Activated T-cell treated with anti-CD3 and anti-CD28 coated beads, Interleukin-2, amount 50 U/mL, for 72 hours (primary cell): ENCODE measurements at regions not wholly inside any gene's neighbourhood (a gene's known extent, or its start where the extent isn't known, plus 50 kb on each side); places are given as distances from the start of the nearest gene placed in this dataset.

Source experiments
- ATAC-seq, 2 donors: fragments of 150-1000 bp; cut with Tn5 transposase; replicated peaks in 1 of 2; 2 replicates each; pipeline ENCODE4 v1.10.0; 2021; ENCODE audit warnings: moderate library complexity in 2 of 2, mild to moderate bottlenecking in 1 of 2
- DNase-seq, 2 donors: peaks; one replicate each; pipeline ENCODE4 v3.0.0; 2021 to 2022; ENCODE audit warnings: mixed read lengths in 1 of 2
- H3K27ac Mint-ChIP-seq: one replicate; pipeline ENCODE4 v1.8.0; 2022; ENCODE audit warnings: mild to moderate bottlenecking, moderate library complexity, mixed read lengths
- H3K27me3 Mint-ChIP-seq: one replicate; pipeline ENCODE4 v1.8.0; 2022; ENCODE audit warnings: low read depth, mixed read lengths
- H3K36me3 Mint-ChIP-seq, 2 donors: one replicate each; pipeline ENCODE4 v1.8.0; 2022; ENCODE audit warnings: mixed read lengths in 2 of 2, mild to moderate bottlenecking in 1 of 2; ENCODE audit not compliant: insufficient read depth in 2 of 2
- H3K4me1 Mint-ChIP-seq: one replicate; pipeline ENCODE4 v1.8.0; 2022; ENCODE audit warnings: low read depth, mixed read lengths
- H3K4me3 Mint-ChIP-seq, 2 donors: one replicate each; pipeline ENCODE4 v1.8.0; 2022; ENCODE audit warnings: mild to moderate bottlenecking in 2 of 2, mixed read lengths in 2 of 2, moderate library complexity in 2 of 2
- H3K9me3 Mint-ChIP-seq, 2 donors: one replicate each; pipeline ENCODE4 v1.8.0; 2022; ENCODE audit warnings: mixed read lengths in 2 of 2

DNA sequence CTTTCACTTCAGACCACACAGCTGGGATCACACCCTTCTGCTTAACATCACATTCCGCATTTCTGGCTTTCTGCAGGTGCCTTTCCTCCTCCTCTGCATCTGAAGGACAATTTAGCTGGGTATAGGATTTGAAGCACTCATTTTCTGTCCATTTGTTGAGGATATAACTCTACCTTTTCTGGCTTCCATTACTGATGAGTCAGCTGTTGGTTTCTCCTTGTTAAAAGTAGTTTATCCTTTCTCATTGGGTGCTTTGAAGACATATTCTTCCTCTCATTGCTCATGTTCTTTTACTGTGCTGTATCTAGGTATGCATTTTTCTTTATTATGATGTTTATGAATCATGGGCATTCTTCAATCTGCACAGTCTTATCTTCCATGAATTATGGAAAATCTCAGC, 199.3 kb upstream of the SOX1 start:
- Mint-ChIP-seq H3K9me3 (peaks cover 0 to 3% of the 10 kb centered on the region in 2 donors), H3K27ac (no peak overlapping the region), H3K4me1 (no peaks in the 10 kb centered on the region), H3K36me3 (no peaks in the 10 kb centered on the region), H3K27me3 (no peaks in the 10 kb centered on the region), H3K4me3 (no peak overlapping the region)
- DNase-seq (no peak), ATAC-seq (no peak)

DNA sequence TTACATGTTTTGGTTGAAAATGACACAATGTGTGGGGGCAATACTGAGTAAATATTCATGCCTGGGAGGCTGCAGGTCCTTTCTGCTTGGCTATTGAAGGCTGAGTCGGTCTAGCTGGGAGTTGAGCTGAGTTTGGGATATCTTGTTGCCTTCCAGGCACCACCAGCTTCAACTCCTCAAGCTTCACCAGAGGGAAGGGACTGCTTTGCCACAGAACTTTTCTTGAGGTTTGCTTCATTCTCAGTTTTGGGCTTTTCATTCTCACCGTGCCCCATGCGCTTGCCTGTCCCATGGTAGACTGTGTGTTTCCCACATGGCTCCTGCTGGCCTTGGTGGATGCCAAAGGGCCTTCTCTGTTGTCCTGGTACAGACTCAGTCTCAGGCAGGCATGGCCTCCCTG, 198.2 kb upstream of the SOX1 start:
- H3K27me3 Mint-ChIP-seq, result no peaks in the 10 kb centered on the region
- DNase-seq, result no peak
- peaks cover 0 to 3% of the 10 kb centered on the region in 2 donors for H3K9me3 Mint-ChIP-seq
- no peak overlapping the region for H3K4me3 Mint-ChIP-seq
- no peaks in the 10 kb centered on the region for H3K36me3 Mint-ChIP-seq
- H3K27ac Mint-ChIP-seq, result no peak overlapping the region
- H3K4me1 Mint-ChIP-seq, result no peaks in the 10 kb centered on the region
- ATAC-seq, result no peak

DNA sequence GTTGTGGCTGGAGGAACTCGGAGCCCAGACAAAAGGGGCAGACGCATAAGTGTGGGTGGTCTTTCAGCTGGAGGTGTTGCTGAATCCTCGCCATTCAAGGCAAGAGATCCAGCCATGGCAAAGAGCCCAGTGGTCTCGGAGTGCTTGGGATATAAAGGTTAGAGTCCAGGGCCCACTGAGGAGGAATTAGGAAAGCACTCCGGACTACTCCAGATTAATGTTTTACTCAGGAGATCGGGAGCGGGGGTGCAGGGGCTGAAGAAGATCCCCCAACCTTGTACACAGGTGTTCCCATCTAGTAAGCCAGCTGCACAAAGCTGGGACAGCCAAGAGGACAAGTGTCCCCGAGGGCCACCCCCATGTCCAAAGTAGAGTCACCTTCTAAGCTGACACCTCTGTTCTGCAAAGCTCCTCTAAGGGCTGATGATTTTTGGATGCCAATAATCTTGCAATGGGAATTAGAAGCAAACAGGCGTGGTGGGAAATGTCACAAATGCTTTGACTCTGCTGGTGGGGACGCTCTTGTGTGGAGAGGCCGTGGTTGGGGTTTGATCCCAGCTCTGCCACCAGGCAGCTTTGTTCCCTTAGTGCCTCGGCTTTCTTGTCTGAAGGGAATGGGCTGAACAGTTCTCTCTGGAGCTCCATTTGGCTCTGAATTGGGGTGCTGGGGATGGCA, 194.3 kb upstream of the SOX1 start:
- DNase-seq (no peak), ATAC-seq (no peak)
- Mint-ChIP-seq H3K9me3 (peaks cover 2 to 5% of the 10 kb centered on the region in 2 donors), H3K27ac (no peak overlapping the region), H3K36me3 (no peaks in the 10 kb centered on the region), H3K27me3 (no peaks in the 10 kb centered on the region), H3K4me1 (no peaks in the 10 kb centered on the region), H3K4me3 (no peak overlapping the region)

DNA sequence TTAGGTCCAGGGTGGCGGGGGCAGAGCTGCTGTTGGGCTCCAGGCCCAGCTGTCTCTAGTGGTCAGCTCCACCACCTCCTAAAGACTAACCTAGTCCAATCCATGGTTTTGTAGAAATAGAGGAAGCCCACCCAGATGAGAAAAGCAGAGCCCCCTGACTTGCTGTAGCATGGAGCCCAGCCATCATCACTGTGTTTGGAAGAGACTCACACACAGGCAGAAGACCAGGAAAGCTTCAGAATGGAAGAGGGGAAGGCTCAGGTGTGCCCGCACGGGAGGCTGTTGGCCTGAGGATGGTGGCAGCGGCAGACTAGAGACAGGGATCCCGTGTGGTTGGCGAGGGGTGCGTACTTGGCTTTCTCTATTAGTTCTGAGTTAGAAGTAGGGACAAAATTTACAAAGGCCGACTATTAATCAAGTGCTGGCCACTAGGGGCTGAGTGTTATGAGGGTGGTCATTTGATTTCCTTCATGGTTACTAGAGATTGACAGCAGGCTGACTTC, 193.2 kb upstream of the SOX1 start:
- Mint-ChIP-seq H3K9me3 (peaks cover 1 to 2% of the 10 kb centered on the region in 2 donors), H3K4me3 (no peak overlapping the region), H3K4me1 (no peaks in the 10 kb centered on the region), H3K27ac (no peak overlapping the region), H3K27me3 (no peaks in the 10 kb centered on the region), H3K36me3 (no peaks in the 10 kb centered on the region)
- ATAC-seq (no peak), DNase-seq (no peak)

DNA sequence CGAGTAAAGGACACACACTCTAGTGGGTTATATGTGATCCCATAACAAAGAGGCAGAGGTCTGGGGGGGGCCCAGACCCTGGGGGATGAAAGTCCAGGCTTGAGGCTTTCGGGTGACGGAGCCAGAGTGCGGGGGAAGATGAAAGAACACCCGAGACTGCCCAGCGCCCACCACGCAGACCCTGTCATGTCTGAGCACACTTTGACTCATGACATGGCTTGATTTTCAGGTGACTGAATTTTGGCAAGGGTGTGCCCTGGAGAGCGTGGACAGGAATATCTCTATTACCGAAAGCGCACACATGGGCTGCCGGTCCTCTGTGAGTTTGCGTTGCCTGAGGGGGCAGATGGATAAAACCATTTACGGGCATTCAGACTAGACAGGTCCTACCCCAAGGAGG, 192.0 kb upstream of the SOX1 start:
- no peak overlapping the region for H3K27ac Mint-ChIP-seq
- peaks cover 1 to 2% of the 10 kb centered on the region in 2 donors for H3K9me3 Mint-ChIP-seq
- no peaks in the 10 kb centered on the region for H3K27me3 Mint-ChIP-seq
- H3K36me3 Mint-ChIP-seq, result no peaks in the 10 kb centered on the region
- H3K4me1 Mint-ChIP-seq, result no peaks in the 10 kb centered on the region
- no peak for DNase-seq
- H3K4me3 Mint-ChIP-seq, result no peak overlapping the region
- no peak for ATAC-seq

DNA sequence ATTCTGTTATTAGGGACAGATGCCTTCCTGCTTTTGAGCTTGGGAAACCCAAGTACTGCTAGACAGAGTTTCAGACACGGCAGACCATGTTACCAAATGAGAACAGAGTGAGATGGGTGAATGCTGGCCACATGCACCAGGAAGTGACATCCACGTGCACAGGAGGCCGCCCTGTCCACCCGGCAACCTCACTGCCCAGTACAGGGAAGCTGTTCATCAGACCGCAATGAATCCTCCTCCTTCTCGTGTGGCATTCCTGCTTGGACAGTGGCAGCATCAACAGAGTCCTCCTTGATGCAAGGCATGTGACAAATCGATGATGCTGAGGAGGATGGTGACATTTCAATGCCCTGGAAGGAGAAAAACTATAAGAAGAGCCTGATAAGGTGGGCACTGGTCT, 191.0 kb upstream of the SOX1 start:
- Mint-ChIP-seq H3K36me3 (no peaks in the 10 kb centered on the region), H3K4me3 (no peak overlapping the region), H3K9me3 (peaks cover 1 to 2% of the 10 kb centered on the region in 2 donors), H3K27ac (no peak overlapping the region), H3K4me1 (no peaks in the 10 kb centered on the region), H3K27me3 (no peaks in the 10 kb centered on the region)
- DNase-seq (no peak), ATAC-seq (no peak)

DNA sequence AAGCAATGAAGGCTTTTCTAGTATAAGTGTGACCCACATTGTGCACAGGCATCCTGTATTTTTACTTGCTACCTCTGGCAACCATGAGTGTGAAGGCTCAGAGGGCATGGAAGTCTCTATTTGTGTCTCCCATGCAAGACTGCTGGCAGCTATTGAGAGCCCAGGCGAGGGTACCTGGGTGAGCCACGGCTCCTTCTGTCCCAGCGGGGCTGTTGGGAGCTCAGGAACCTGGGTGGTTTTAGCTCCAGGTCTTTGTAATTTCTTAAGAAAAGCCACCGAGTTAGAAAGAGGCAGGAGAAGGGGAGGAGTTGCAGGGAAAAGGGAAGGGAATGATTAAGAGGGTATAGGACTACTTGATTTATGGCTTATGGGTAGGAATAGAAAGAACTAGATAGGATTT, 190.4 kb upstream of the SOX1 start:
- Mint-ChIP-seq H3K9me3 (peaks cover 1 to 2% of the 10 kb centered on the region in 2 donors), H3K27me3 (no peaks in the 10 kb centered on the region), H3K27ac (no peak overlapping the region), H3K36me3 (no peaks in the 10 kb centered on the region), H3K4me1 (no peaks in the 10 kb centered on the region), H3K4me3 (no peak overlapping the region)
- DNase-seq (no peak), ATAC-seq (no peak)

GRCh38 chr13:111877906-111878305, 189.0 kb upstream of the SOX1 start:
- DNase-seq (no peak), ATAC-seq (no peak)
- Mint-ChIP-seq H3K27me3 (peaks cover 3% of the 10 kb centered on the region), H3K36me3 (no peaks in the 10 kb centered on the region), H3K9me3 (peaks cover 2 to 3% of the 10 kb centered on the region in 2 donors), H3K27ac (no peak overlapping the region), H3K4me1 (no peaks in the 10 kb centered on the region), H3K4me3 (no peak overlapping the region)

DNA sequence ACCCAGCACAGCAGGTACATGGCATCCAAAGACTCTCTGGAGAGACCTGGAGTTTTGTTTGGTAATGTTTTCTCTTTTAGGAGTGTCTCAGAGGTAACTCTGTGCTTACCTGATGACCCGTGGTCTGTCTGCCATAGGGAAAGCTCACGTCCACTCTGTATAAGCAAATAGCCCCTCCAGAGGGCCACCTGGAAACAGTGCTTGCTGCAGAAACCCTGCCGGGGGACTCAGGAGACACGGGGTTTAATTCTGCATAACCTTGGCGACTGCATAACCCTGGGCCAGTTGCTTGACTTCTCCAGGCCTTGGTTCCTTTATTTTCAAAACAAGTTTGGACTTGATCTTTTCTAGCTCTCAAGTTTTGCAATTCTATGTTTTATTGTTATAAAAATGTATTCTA, 187.2 kb upstream of the SOX1 start:
- peaks cover 5% of the 10 kb centered on the region for H3K27me3 Mint-ChIP-seq
- ATAC-seq (no peak), DNase-seq (no peak)
- peaks cover 0 to 2% of the 10 kb centered on the region in 2 donors for H3K9me3 Mint-ChIP-seq
- no peak overlapping the region for H3K27ac Mint-ChIP-seq
- H3K36me3 Mint-ChIP-seq, result no peaks in the 10 kb centered on the region
- H3K4me3 Mint-ChIP-seq, result no peak overlapping the region
- H3K4me1 Mint-ChIP-seq, result no peaks in the 10 kb centered on the region

DNA sequence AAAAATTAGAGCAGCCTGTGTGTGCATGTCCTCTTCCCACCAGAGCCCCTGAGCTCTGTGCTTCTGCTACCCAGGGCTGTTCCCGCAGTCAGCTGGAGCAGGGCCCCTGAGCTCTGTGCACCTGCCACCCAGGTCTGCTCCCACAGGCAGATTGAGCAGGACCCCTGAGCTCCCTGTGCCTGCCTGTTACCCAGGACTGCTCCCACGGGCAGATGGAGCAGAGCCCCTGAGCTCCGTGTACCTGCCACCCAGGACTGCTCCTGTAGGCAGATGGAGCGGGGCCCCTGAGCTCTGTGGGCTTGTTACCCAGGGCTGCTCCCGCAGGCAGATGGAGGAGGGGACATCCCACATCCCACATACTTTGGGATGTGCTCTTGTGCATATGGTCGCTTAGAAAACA, 186.8 kb upstream of the SOX1 start:
- DNase-seq, result no peak
- H3K4me1 Mint-ChIP-seq, result no peaks in the 10 kb centered on the region
- no peak overlapping the region for H3K4me3 Mint-ChIP-seq
- H3K27me3 Mint-ChIP-seq, result peaks cover 5% of the 10 kb centered on the region
- H3K9me3 Mint-ChIP-seq, result peaks cover 0 to 3% of the 10 kb centered on the region in 2 donors
- no peaks in the 10 kb centered on the region for H3K36me3 Mint-ChIP-seq
- ATAC-seq, result no peak
- no peak overlapping the region for H3K27ac Mint-ChIP-seq

- DNase-seq (no peak), ATAC-seq (no peak)
- H3K27ac Mint-ChIP-seq, result no peak overlapping the region
- H3K36me3 Mint-ChIP-seq, result no peaks in the 10 kb centered on the region
- H3K4me3 Mint-ChIP-seq, result no peak overlapping the region
- H3K9me3 Mint-ChIP-seq, result peaks cover 0 to 3% of the 10 kb centered on the region in 2 donors
- peaks cover 5% of the 10 kb centered on the region for H3K27me3 Mint-ChIP-seq
- no peaks in the 10 kb centered on the region for H3K4me1 Mint-ChIP-seq
Observed at GRCh38 chr13:111881700-111882099, 185.2 kb upstream of the SOX1 start.

GRCh38 chr13:111882351-111882750, 184.6 kb upstream of the SOX1 start:
- no peaks in the 10 kb centered on the region for H3K4me1 Mint-ChIP-seq

DNA sequence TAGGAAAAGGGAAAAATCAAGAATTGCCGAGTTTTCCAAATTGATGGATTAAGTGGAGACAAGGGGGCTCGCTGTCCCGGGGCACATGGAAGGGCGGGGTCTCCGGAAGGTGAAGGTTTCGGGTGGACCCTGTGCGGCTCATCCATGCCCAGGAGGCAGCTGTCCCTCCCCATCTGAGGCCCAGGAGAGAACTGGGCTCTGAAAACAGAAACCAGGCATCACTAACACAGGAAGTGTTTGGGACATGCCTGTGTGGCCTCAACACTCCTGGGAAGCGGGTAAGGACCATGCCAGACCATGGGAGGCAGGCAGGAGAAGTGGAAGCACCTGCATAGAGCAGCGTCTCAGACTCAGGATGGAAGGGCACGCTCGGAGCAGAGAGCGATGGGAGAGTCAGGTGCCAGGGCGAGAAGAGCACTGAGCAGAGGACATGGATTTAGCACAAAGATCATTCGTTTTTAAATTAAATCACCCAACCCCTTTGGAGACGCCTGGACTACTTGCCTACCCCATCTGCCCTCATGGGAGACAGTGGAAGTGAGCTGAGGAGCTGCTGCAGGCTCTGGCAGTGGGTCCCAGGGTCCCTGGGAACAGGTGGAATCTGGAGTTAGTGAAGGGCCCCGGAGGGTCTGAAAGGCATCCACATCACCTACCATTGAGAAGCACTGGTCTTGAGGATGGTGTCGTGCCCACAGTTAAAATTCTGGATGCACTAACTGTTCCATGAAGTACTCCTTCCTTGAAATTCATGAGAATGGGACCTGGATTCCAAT, 183.2 kb upstream of the SOX1 start:
- Mint-ChIP-seq H3K4me1 (no peaks in the 10 kb centered on the region), H3K36me3 (no peaks in the 10 kb centered on the region), H3K4me3 (no peak overlapping the region), H3K27ac (no peak overlapping the region), H3K9me3 (peaks cover 0 to 3% of the 10 kb centered on the region in 2 donors), H3K27me3 (peaks cover 5% of the 10 kb centered on the region)
- ATAC-seq (no peak), DNase-seq (no peak)

More at GRCh38 chr13:111882351-111882750, 184.6 kb upstream of the SOX1 start:
- ATAC-seq, result no peak
- Mint-ChIP-seq H3K27me3 (peaks cover 5% of the 10 kb centered on the region), H3K4me3 (no peak overlapping the region), H3K27ac (no peak overlapping the region), H3K9me3 (peaks cover 0 to 3% of the 10 kb centered on the region in 2 donors), H3K36me3 (no peaks in the 10 kb centered on the region)
- DNase-seq, result no peak
